ENCODE measurements at regions not wholly inside any gene's neighbourhood (a gene's known extent, or its start where the extent isn't known, plus 50 kb on each side); places are given as distances from the start of the nearest gene placed in this dataset.

- TF ChIP-seq CTCF (IDR thresholded peaks at IDR 0.05 in 8 of 11, conservative IDR thresholded peaks at IDR 0.05 in 3 of 11), result no peak
- TF ChIP-seq POLR2A (IDR thresholded peaks at IDR 0.05), result no peak
- no peak for TF ChIP-seq POLR2AphosphoS5 (IDR thresholded peaks at IDR 0.05)
These were observed 577.2 kb upstream of the SALL3 start for GRCh38 chr18:78402440-78402839.

Data from spleen (tissue), 7 donors.